ENCODE measurements at regions not wholly inside any gene's neighbourhood (a gene's known extent, or its start where the extent isn't known, plus 50 kb on each side); places are given as distances from the start of the nearest gene placed in this dataset.

- Mint-ChIP-seq H3K27me3 (ENCODE audit: insufficient read depth, unreplicated experiment) (no peaks in the 10 kb centered on the region), H3K36me3 (ENCODE audit: insufficient read depth, unreplicated experiment) (no peaks in the 10 kb centered on the region), H3K4me3 (ENCODE audit: unreplicated experiment) (no peak overlapping the region), H3K9me3 (ENCODE audit: unreplicated experiment) (no peaks in the 10 kb centered on the region), H3K4me1 (ENCODE audit: insufficient read depth, unreplicated experiment) (peaks cover 17% of the 10 kb centered on the region), H3K27ac (ENCODE audit: low read depth, unreplicated experiment) (no peak overlapping the region)
- peak; percentile 93 for DNase-seq (ENCODE audit: unreplicated experiment)
- CTCF ChIA-PET = interaction anchor here (0.5 to 0.6 kb wide), 2 partner anchors 62 to 135 kb away, joined by 3 read pairs; no protein-coding TSS in a partner anchor
- intact Hi-C loops (cut with micrococcal nuclease) = no loop called here
- POLR2A ChIA-PET = interaction anchor here (0.7 to 1.6 kb wide), 3 partner anchors 10 to 20 kb away, joined by 3 to 5 read pairs (median 3); no protein-coding TSS in a partner anchor
- no TSS peak for BruUV-seq (replicated peaks)
- TF ChIP-seq, protein P1, sequence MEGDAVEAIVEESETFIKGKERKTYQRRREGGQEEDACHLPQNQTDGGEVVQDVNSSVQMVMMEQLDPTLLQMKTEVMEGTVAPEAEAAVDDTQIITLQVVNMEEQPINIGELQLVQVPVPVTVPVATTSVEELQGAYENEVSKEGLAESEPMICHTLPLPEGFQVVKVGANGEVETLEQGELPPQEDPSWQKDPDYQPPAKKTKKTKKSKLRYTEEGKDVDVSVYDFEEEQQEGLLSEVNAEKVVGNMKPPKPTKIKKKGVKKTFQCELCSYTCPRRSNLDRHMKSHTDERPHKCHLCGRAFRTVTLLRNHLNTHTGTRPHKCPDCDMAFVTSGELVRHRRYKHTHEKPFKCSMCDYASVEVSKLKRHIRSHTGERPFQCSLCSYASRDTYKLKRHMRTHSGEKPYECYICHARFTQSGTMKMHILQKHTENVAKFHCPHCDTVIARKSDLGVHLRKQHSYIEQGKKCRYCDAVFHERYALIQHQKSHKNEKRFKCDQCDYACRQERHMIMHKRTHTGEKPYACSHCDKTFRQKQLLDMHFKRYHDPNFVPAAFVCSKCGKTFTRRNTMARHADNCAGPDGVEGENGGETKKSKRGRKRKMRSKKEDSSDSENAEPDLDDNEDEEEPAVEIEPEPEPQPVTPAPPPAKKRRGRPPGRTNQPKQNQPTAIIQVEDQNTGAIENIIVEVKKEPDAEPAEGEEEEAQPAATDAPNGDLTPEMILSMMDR (IDR thresholded peaks at IDR 0.05; ENCODE audit: unreplicated experiment) = no peak
Measured at GRCh38 chr18:57921708-57922107, 118.6 kb upstream of the ATP8B1 start.

- Mint-ChIP-seq H3K4me3 (ENCODE audit: unreplicated experiment) (no peak overlapping the region), H3K27me3 (ENCODE audit: insufficient read depth, unreplicated experiment) (no peaks in the 10 kb centered on the region), H3K27ac (ENCODE audit: low read depth, unreplicated experiment) (no peak overlapping the region), H3K9me3 (ENCODE audit: unreplicated experiment) (no peaks in the 10 kb centered on the region), H3K4me1 (ENCODE audit: insufficient read depth, unreplicated experiment) (peaks cover 16% of the 10 kb centered on the region), H3K36me3 (ENCODE audit: insufficient read depth, unreplicated experiment) (no peaks in the 10 kb centered on the region)
- no TSS peak for BruUV-seq (replicated peaks)
- TF ChIP-seq, protein P1 (IDR thresholded peaks at IDR 0.05; ENCODE audit: unreplicated experiment) = no peak
- ChIA-PET POLR2A (interaction anchor here (1.1 to 1.3 kb wide), 2 partner anchors 10 to 18 kb away, joined by 3 to 4 read pairs; no protein-coding TSS in a partner anchor), CTCF (interaction anchor here (0.7 kb wide), 1 partner anchor 10 kb away, joined by 5 read pairs; no protein-coding TSS in a partner anchor)
- no peak for DNase-seq (ENCODE audit: unreplicated experiment)
- intact Hi-C loops (cut with micrococcal nuclease) = no loop called here
Measured at GRCh38 chr18:57920036-57920435, 116.9 kb upstream of the ATP8B1 start.

GRCh38 chr18:57918601-57919000 lies 115.5 kb upstream of the ATP8B1 start:
- peaks cover 10% of the 10 kb centered on the region for H3K4me1 Mint-ChIP-seq (ENCODE audit: insufficient read depth, unreplicated experiment)
- H3K27ac Mint-ChIP-seq (ENCODE audit: low read depth, unreplicated experiment) = peak overlapping the region; percentile 24
- ChIA-PET POLR2A (interaction anchor here (0.8 kb wide), 1 partner anchor 17 kb away, joined by 3 read pairs; no protein-coding TSS in a partner anchor), CTCF (interaction anchor here (0.6 to 0.7 kb wide), 2 partner anchors 43 to 116 kb away, joined by 3 read pairs; no protein-coding TSS in a partner anchor)
- BruUV-seq (replicated peaks) = no TSS peak
- H3K9me3 Mint-ChIP-seq (ENCODE audit: unreplicated experiment) = no peaks in the 10 kb centered on the region
- TF ChIP-seq, protein P1 (IDR thresholded peaks at IDR 0.05; ENCODE audit: unreplicated experiment) = no peak
- H3K4me3 Mint-ChIP-seq (ENCODE audit: unreplicated experiment) = no peak overlapping the region
- intact Hi-C loops (cut with micrococcal nuclease) = no loop called here
- no peaks in the 10 kb centered on the region for H3K36me3 Mint-ChIP-seq (ENCODE audit: insufficient read depth, unreplicated experiment)
- no peaks in the 10 kb centered on the region for H3K27me3 Mint-ChIP-seq (ENCODE audit: insufficient read depth, unreplicated experiment)
- DNase-seq (ENCODE audit: unreplicated experiment) = no peak

DNA sequence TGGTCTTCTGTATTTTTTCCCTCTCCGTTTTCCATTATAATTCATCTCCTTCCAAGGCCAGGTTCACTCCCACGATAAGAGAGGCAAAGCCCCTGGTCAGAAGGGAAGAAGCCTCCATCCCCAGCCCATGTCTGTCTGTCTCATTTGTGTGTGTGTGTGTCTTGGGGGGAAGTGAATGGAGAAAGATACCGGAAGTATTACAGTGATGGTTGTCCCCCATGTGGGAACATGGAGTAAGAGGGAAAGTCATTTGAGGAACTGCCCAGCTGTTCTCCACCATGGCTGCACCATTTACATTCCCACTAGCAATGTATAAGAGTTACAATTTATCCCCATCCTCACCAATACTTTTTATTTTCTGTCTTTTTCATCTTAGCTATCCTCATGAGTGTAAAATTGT lies 113.6 kb upstream of the ATP8B1 start:
- Mint-ChIP-seq H3K4me1 (ENCODE audit: insufficient read depth, unreplicated experiment) (peaks cover 10% of the 10 kb centered on the region), H3K27me3 (ENCODE audit: insufficient read depth, unreplicated experiment) (no peaks in the 10 kb centered on the region), H3K9me3 (ENCODE audit: unreplicated experiment) (no peaks in the 10 kb centered on the region), H3K36me3 (ENCODE audit: insufficient read depth, unreplicated experiment) (no peaks in the 10 kb centered on the region), H3K27ac (ENCODE audit: low read depth, unreplicated experiment) (no peak overlapping the region), H3K4me3 (ENCODE audit: unreplicated experiment) (no peak overlapping the region)
- TF ChIP-seq, protein P1 (IDR thresholded peaks at IDR 0.05; ENCODE audit: unreplicated experiment) = no peak
- no peak for DNase-seq (ENCODE audit: unreplicated experiment)
- ChIA-PET POLR2A (no interaction called here), CTCF (no interaction called here)
- intact Hi-C loops (cut with micrococcal nuclease) = no loop called here
- no TSS peak for BruUV-seq (replicated peaks)

Measured in MCF 10A (cell line).